K562 (cell line): ENCODE measurements at regions not wholly inside any gene's neighbourhood (a gene's known extent, or its start where the extent isn't known, plus 50 kb on each side); places are given as distances from the start of the nearest gene placed in this dataset.

Experiments
- ATAC-seq: fragments of 200-7000 bp; cut with Tn5 transposase; 3 replicates; pipeline ENCODE4 v1.9.1; 2020; ENCODE audit warnings: moderate library complexity
- BruUV-seq: library from RNA; stranded (reverse); fragments of 400-500 nt; replicated peaks from 2 replicates; lab custom pipeline; 2021; lab: Mats Ljungman, UMichigan
- CTCF ChIA-PET: fragments of 300-600 bp; formaldehyde crosslinking; extraction: SDS; loops from one replicate; lab custom pipeline; 2021; ENCODE audit warnings: low intra/inter-chr PET ratio; lab: Yijun Ruan, JAX
- POLR2A ChIA-PET: fragments of 300-600, 350-650 bp; sonication (Branson Sonifier 250); formaldehyde crosslinking; extraction: SDS; loops from one replicate; lab custom pipeline; 2021; ENCODE audit warnings: antibody characterized with exemption, inconsistent platforms; lab: Yijun Ruan, JAX
- DNase-seq, 4 experiments: peaks; one replicate each; pipeline versions ENCODE4 v3.0.0 to v3.0.0-alpha.2; 2011 to 2018; ENCODE audit warnings: low spot score in 3 of 4, mixed read lengths in 3 of 4; ENCODE audit errors: extremely low read depth in 1 of 4
- FAIRE-seq: peaks from 2 replicates; lab custom pipeline; 2011; peaks lifted over from hg19 to GRCh38; lab: Jason Lieb, UNC
- H2AFZ ChIP-seq: 2 replicates; pipeline ENCODE4 v1.6.0; 2011; ENCODE audit warnings: low read depth, low read length, control low read depth, inconsistent platforms
- H3K27ac ChIP-seq: fragments of 200-600 bp; 3 replicates; pipeline ENCODE4 v1.8.0; 2011; ENCODE audit warnings: low read depth, mild to moderate bottlenecking, control low read depth, inconsistent platforms, low read length, moderate library complexity, mixed read lengths; ENCODE audit errors: extremely low read depth
- H3K27me3 ChIP-seq, 2 experiments: fragments of 300-600 bp in 1 of 2; 2 replicates in 1 of 2; 3 replicates in 1 of 2; pipeline versions ENCODE4 v1.6.0 to v1.8.0; 2011; ENCODE audit warnings: inconsistent platforms in 2 of 2, low read length in 2 of 2, mild to moderate bottlenecking in 1 of 2, mixed read lengths in 1 of 2, moderate library complexity in 1 of 2; ENCODE audit not compliant: control insufficient read depth in 2 of 2, insufficient read depth in 2 of 2
- H3K36me3 ChIP-seq: fragments of 300-600 bp; 3 replicates; pipeline ENCODE4 v1.8.0; 2011; ENCODE audit warnings: mild to moderate bottlenecking, low read length, inconsistent platforms; ENCODE audit not compliant: control insufficient read depth, insufficient read depth
- H3K4me1 ChIP-seq, 2 experiments: fragments of 200-600 bp in 1 of 2; replicated peaks in 1 of 2; 2 replicates in 1 of 2; 3 replicates in 1 of 2; pipeline versions ENCODE4 v1.5.1 to v1.8.0; 2011; ENCODE audit warnings: inconsistent platforms in 2 of 2, low read length in 2 of 2, mild to moderate bottlenecking in 1 of 2, mixed read lengths in 1 of 2, moderate library complexity in 1 of 2; ENCODE audit not compliant: control insufficient read depth in 2 of 2, insufficient read depth in 2 of 2
- H3K4me2 ChIP-seq: 2 replicates; pipeline ENCODE4 v1.6.1; 2011; ENCODE audit warnings: low read length, control low read depth, inconsistent platforms, mixed read lengths; ENCODE audit not compliant: insufficient read depth
- H3K4me3 ChIP-seq: fragments of 200-600 bp; sonication (generic), shearing (Covaris generic); 2 replicates; pipeline ENCODE4 v1.5.1; 2016; ENCODE audit warnings: control low read depth, inconsistent platforms
- H3K79me2 ChIP-seq: fragments of 200-600 bp; 3 replicates; pipeline ENCODE4 v1.8.0; 2011; ENCODE audit warnings: low read length, inconsistent platforms; ENCODE audit not compliant: control insufficient read depth, insufficient read depth
- H3K9ac ChIP-seq, 2 experiments: 2 replicates each; pipeline versions ENCODE4 v1.6.0 to v1.6.1; 2011; ENCODE audit warnings: low read depth in 2 of 2, low read length in 2 of 2, control low read depth in 1 of 2, inconsistent platforms in 1 of 2, mild to moderate bottlenecking in 1 of 2, mixed read lengths in 1 of 2; ENCODE audit not compliant: insufficient read depth in 1 of 2
- H3K9me1 ChIP-seq: one replicate; pipeline ENCODE4 v1.6.0; 2011; ENCODE audit warnings: inconsistent platforms, mild to moderate bottlenecking, low read length, moderate library complexity; ENCODE audit not compliant: control insufficient read depth, insufficient read depth
- H3K9me3 ChIP-seq: replicated peaks from 2 replicates; pipeline ENCODE4 v1.5.1; 2011; ENCODE audit warnings: low read depth, low read length, inconsistent platforms; ENCODE audit not compliant: control insufficient read depth, insufficient read depth
- H4K20me1 ChIP-seq: replicated peaks from 2 replicates; pipeline ENCODE4 v1.6.1; 2011; ENCODE audit warnings: low read length, inconsistent platforms, mixed read lengths; ENCODE audit not compliant: control insufficient read depth, insufficient read depth
- CBFB ChIP-seq: sonication (generic); formaldehyde crosslinking; IDR thresholded peaks from 2 replicates; pipeline ENCODE4 v1.4.0; 2020; ENCODE audit warnings: mild to moderate bottlenecking, missing genetic modification reagents
- ETV6 ChIP-seq, 3 experiments: fragments of 150-350 bp in 1 of 3; sonication (generic) in 1 of 3; formaldehyde crosslinking in 1 of 3; IDR thresholded peaks; 2 replicates each; pipeline versions ENCODE4 v1.6.1 to v1.8.0; 2014 to 2022; ENCODE audit warnings: borderline replicate concordance in 2 of 3, low read depth in 2 of 3, antibody characterized with exemption in 1 of 3, low read length in 1 of 3, mild to moderate bottlenecking in 1 of 3, missing genetic modification reagents in 1 of 3
- FOSL1 ChIP-seq: fragments of 200-800 bp; sonication (Bioruptor generic); conservative IDR thresholded peaks from 2 replicates; pipeline ENCODE4 v1.6.1; 2016; ENCODE audit warnings: missing genetic modification characterization, missing compliant biosample characterization
- GABPB1 ChIP-seq: sonication (generic); formaldehyde crosslinking; IDR thresholded peaks from 2 replicates; pipeline ENCODE4 v1.8.0; 2022; ENCODE audit warnings: mild to moderate bottlenecking, missing genetic modification reagents
- HMG20A ChIP-seq: fragments of 450-650 bp; formaldehyde crosslinking; conservative IDR thresholded peaks from 2 replicates; pipeline ENCODE4 v1.4.0; 2020; ENCODE audit warnings: mild to moderate bottlenecking, mixed read lengths
- MTA1 ChIP-seq: fragments of 450-650 bp; IDR thresholded peaks from 2 replicates; pipeline ENCODE4 v1.6.1; 2017; ENCODE audit warnings: borderline replicate concordance
- NCOA2 ChIP-seq, 2 experiments: fragments of 450-650 bp; IDR thresholded peaks; 2 replicates each; pipeline ENCODE4 v1.6.1; 2018; ENCODE audit warnings: mild to moderate bottlenecking in 2 of 2, moderate library complexity in 1 of 2; ENCODE audit not compliant: partially characterized antibody in 2 of 2
- PML ChIP-seq: IDR thresholded peaks from 2 replicates; pipeline ENCODE4 v1.6.1; 2012; ENCODE audit warnings: low read length, inconsistent platforms
- TAF1 ChIP-seq: IDR thresholded peaks from 2 replicates; pipeline ENCODE4 v1.6.1; 2011; ENCODE audit warnings: mild to moderate bottlenecking, low read length, moderate library complexity; ENCODE audit not compliant: insufficient read depth, control insufficient read depth, severe bottlenecking; ENCODE audit errors: extremely low read depth
- TBP ChIP-seq: optimal IDR thresholded peaks from 2 replicates; pipeline ENCODE3; 2011; ENCODE audit warnings: low read depth, low read length, improper control_type of control experiment
- TFAM ChIP-seq: fragments of 250-450 bp; sonication (Bioruptor Pico); conservative IDR thresholded peaks from 2 replicates; pipeline ENCODE4 v1.5.0; 2021; ENCODE audit warnings: mild to moderate bottlenecking, moderate library complexity
- ZNF263 ChIP-seq: sonication (generic); formaldehyde crosslinking; IDR thresholded peaks from 2 replicates; pipeline ENCODE4 v1.8.0; 2022; ENCODE audit warnings: mild to moderate bottlenecking, missing genetic modification reagents, borderline replicate concordance
- WGBS: fragments of 100-300 bp; shearing (Covaris generic); methylation state at CpG from one replicate; pipeline ENCODE4 v1.1.6; 2016; ENCODE audit warnings: low coverage, mixed read lengths; ENCODE audit not compliant: insufficient coverage; ENCODE audit errors: missing lambda C conversion rate; 5-methylcytosine and 5-hydroxymethylcytosine counted together
- in situ Hi-C: fragments of 300-500 bp; cut with MboI; formaldehyde crosslinking; loops from 4 replicates; pipeline ENCODE4 v1.15.0; 2018; ENCODE audit warnings: inconsistent platforms, mixed read lengths
- intact Hi-C: fragments of 100-400 bp; cut with micrococcal nuclease; formaldehyde crosslinking; loops from 2 replicates; pipeline ENCODE4 v1.14.2; 2022
- TF ChIP-seq, protein P1 (sequence below): fragments of 450-650 bp; IDR thresholded peaks from 2 replicates; pipeline ENCODE4 v1.6.1; 2014; ENCODE audit warnings: low read depth, mild to moderate bottlenecking, moderate library complexity, borderline replicate concordance
- TF ChIP-seq, protein P2 (sequence below): fragments of 450-650 bp; formaldehyde crosslinking; IDR thresholded peaks from 2 replicates; pipeline ENCODE4 v1.4.0; 2020; ENCODE audit warnings: mild to moderate bottlenecking, moderate library complexity
- TF ChIP-seq, protein P3 (sequence below), 2 experiments: fragments of 150-350 bp in 1 of 2; IDR thresholded peaks; 2 replicates each; pipeline ENCODE4 v1.6.1; 2012 to 2016; ENCODE audit warnings: low read depth in 2 of 2, low read length in 2 of 2, mild to moderate bottlenecking in 1 of 2, moderate library complexity in 1 of 2

DNA sequence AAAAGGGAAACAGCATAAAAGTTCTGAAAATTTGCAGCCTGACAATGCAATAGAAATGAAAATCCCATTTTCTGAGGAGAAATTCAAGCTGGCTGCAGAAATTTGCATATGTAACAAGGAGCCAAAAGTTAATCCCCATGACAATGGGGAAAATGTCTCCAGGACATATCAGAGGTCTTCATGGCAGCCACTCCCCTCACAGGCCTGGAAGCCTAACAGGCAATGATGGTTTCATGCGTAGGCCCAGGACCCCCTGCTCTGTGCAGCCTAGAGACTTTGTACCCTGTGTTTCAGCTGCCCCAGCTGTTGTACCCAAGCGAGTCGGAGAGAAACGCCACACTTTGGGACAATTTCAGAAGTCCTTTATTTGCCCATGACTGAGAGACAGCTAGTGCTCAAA lies 701.3 kb upstream of the KLHL1 start:
- no peaks in the 10 kb centered on the region for H3K4me1 ChIP-seq
- FAIRE-seq (no peak), ATAC-seq (no peak), DNase-seq (no peak)
- no peak overlapping the region for H2AFZ ChIP-seq
- no peaks in the 10 kb centered on the region for H3K9me3 ChIP-seq
- no peak overlapping the region for H3K4me2 ChIP-seq
- no peak overlapping the region for H3K27ac ChIP-seq
- BruUV-seq: no TSS peak
- no peak overlapping the region for H3K4me3 ChIP-seq
- in situ Hi-C loops (no loop called here), intact Hi-C loops (no loop called here)
- ChIA-PET CTCF (no interaction called here), POLR2A (no interaction called here)
- no peaks in the 10 kb centered on the region for H4K20me1 ChIP-seq
- H3K27me3 ChIP-seq: no peaks in the 10 kb centered on the region
- H3K9ac ChIP-seq: no peak overlapping the region
- H3K79me2 ChIP-seq: no peaks in the 10 kb centered on the region
- no peaks in the 10 kb centered on the region for H3K36me3 ChIP-seq
- TF ChIP-seq HMG20A (CRISPR knock-in tag) (no peak), ETV6 (IDR thresholded peaks at IDR 0.05; ENCODE audit: borderline replicate concordance in 1 of 2, low read depth in 2 of 2, low read length in 1 of 2) (no peak), ETV6 (CRISPR knock-in tag; IDR thresholded peaks at IDR 0.05; ENCODE audit: borderline replicate concordance) (no peak), TAF1 (no peak), CBFB (CRISPR knock-in tag) (no peak), MTA1 (no peak), FOSL1 (tag) (no peak), TBP (no peak), PML (no peak), GABPB1 (CRISPR knock-in tag) (no peak), NCOA2 (IDR thresholded peaks at IDR 0.05; ENCODE audit: partially characterized antibody in 2 of 2) (no peak), ZNF263 (CRISPR knock-in tag) (no peak), TFAM (no peak)
- TF ChIP-seq, protein P1, sequence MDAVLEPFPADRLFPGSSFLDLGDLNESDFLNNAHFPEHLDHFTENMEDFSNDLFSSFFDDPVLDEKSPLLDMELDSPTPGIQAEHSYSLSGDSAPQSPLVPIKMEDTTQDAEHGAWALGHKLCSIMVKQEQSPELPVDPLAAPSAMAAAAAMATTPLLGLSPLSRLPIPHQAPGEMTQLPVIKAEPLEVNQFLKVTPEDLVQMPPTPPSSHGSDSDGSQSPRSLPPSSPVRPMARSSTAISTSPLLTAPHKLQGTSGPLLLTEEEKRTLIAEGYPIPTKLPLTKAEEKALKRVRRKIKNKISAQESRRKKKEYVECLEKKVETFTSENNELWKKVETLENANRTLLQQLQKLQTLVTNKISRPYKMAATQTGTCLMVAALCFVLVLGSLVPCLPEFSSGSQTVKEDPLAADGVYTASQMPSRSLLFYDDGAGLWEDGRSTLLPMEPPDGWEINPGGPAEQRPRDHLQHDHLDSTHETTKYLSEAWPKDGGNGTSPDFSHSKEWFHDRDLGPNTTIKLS: no peak
- TF ChIP-seq, protein P2, sequence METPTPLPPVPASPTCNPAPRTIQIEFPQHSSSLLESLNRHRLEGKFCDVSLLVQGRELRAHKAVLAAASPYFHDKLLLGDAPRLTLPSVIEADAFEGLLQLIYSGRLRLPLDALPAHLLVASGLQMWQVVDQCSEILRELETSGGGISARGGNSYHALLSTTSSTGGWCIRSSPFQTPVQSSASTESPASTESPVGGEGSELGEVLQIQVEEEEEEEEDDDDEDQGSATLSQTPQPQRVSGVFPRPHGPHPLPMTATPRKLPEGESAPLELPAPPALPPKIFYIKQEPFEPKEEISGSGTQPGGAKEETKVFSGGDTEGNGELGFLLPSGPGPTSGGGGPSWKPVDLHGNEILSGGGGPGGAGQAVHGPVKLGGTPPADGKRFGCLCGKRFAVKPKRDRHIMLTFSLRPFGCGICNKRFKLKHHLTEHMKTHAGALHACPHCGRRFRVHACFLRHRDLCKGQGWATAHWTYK (CRISPR knock-in tag): no peak
- TF ChIP-seq, protein P3, sequence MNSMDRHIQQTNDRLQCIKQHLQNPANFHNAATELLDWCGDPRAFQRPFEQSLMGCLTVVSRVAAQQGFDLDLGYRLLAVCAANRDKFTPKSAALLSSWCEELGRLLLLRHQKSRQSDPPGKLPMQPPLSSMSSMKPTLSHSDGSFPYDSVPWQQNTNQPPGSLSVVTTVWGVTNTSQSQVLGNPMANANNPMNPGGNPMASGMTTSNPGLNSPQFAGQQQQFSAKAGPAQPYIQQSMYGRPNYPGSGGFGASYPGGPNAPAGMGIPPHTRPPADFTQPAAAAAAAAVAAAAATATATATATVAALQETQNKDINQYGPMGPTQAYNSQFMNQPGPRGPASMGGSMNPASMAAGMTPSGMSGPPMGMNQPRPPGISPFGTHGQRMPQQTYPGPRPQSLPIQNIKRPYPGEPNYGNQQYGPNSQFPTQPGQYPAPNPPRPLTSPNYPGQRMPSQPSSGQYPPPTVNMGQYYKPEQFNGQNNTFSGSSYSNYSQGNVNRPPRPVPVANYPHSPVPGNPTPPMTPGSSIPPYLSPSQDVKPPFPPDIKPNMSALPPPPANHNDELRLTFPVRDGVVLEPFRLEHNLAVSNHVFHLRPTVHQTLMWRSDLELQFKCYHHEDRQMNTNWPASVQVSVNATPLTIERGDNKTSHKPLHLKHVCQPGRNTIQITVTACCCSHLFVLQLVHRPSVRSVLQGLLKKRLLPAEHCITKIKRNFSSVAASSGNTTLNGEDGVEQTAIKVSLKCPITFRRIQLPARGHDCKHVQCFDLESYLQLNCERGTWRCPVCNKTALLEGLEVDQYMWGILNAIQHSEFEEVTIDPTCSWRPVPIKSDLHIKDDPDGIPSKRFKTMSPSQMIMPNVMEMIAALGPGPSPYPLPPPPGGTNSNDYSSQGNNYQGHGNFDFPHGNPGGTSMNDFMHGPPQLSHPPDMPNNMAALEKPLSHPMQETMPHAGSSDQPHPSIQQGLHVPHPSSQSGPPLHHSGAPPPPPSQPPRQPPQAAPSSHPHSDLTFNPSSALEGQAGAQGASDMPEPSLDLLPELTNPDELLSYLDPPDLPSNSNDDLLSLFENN (IDR thresholded peaks at IDR 0.05; ENCODE audit: low read depth in 2 of 2, low read length in 2 of 2): no peak
- no CpG with 5 or more reads among the region's 4 CpGs for WGBS
- no peaks in the 10 kb centered on the region for H3K9me1 ChIP-seq
